HG03060 (cell line): ENCODE measurements at regions not wholly inside any gene's neighbourhood (a gene's known extent, or its start where the extent isn't known, plus 50 kb on each side); places are given as distances from the start of the nearest gene placed in this dataset.
"Not testable (repeated sequence)": the region's sequence is repeated elsewhere in the genome, so short reads cannot be mapped to it uniquely, and the experiment has no call there.

Experiments used
- ATAC-seq: cut with Tn5 transposase; IDR thresholded peaks from one replicate; pipeline ENCODE4 v1.9.1; 2021; ENCODE audit warnings: low read depth, moderate number of reproducible peaks; ENCODE audit not compliant: unreplicated experiment

- ATAC-seq: no peak
Measured at GRCh38 chr20:61066526-61066925, 185.5 kb upstream of the CDH4 start.

- ATAC-seq: no peak
Measured at GRCh38 chr20:61067221-61067620, 184.8 kb upstream of the CDH4 start.

- no peak for ATAC-seq
Measured at GRCh38 chr20:61072398-61072797, 179.7 kb upstream of the CDH4 start.

GRCh38 chr20:61073376-61073775 is 178.7 kb upstream of the CDH4 start:
- ATAC-seq: no peak

GRCh38 chr20:61082720-61083119 is 169.3 kb upstream of the CDH4 start:
- ATAC-seq: no peak

GRCh38 chr20:61083431-61083830 is 168.6 kb upstream of the CDH4 start:
- no peak for ATAC-seq

- ATAC-seq: no peak
Measured at GRCh38 chr20:61086031-61086430, 166.0 kb upstream of the CDH4 start.

- ATAC-seq: no peak
Measured at GRCh38 chr20:61090541-61090940, 161.5 kb upstream of the CDH4 start.

GRCh38 chr20:61092251-61092650 is 159.8 kb upstream of the CDH4 start:
- ATAC-seq: no peak

GRCh38 chr20:61094581-61094980 is 157.5 kb upstream of the CDH4 start:
- ATAC-seq: no peak

GRCh38 chr20:61096463-61096862 is 155.6 kb upstream of the CDH4 start:
- ATAC-seq: no peak

GRCh38 chr20:61099806-61100205 is 152.3 kb upstream of the CDH4 start:
- no peak for ATAC-seq

GRCh38 chr20:61100489-61100888 is 151.6 kb upstream of the CDH4 start:
- no peak for ATAC-seq

GRCh38 chr20:61101321-61101720 is 150.7 kb upstream of the CDH4 start:
- ATAC-seq: not testable (repeated sequence)

- ATAC-seq: no peak
Measured at GRCh38 chr20:61104232-61104631, 147.8 kb upstream of the CDH4 start.

- ATAC-seq: no peak
Measured at GRCh38 chr20:61105395-61105794, 146.7 kb upstream of the CDH4 start.

- no peak for ATAC-seq
Measured at GRCh38 chr20:61106438-61106837, 145.6 kb upstream of the CDH4 start.

GRCh38 chr20:61109221-61109805 is 142.7 kb upstream of the CDH4 start:
- ATAC-seq: no peak

GRCh38 chr20:61112515-61112914 is 139.5 kb upstream of the CDH4 start:
- no peak for ATAC-seq

GRCh38 chr20:61113731-61114130 is 138.3 kb upstream of the CDH4 start:
- ATAC-seq: no peak

GRCh38 chr20:61114493-61115175 is 137.4 kb upstream of the CDH4 start:
- no peak for ATAC-seq

- no peak for ATAC-seq
Measured at GRCh38 chr20:61115364-61116065, 136.5 kb upstream of the CDH4 start.
